Loucy (cell line): ENCODE measurements at regions not wholly inside any gene's neighbourhood (a gene's known extent, or its start where the extent isn't known, plus 50 kb on each side); places are given as distances from the start of the nearest gene placed in this dataset.

Experiments used
- H2AFZ ChIP-seq: fragments of 200-600 bp; sonication (generic); 2 replicates; pipeline ENCODE4 v1.6.0; 2016; ENCODE audit warnings: antibody characterized with exemption, mild to moderate bottlenecking, low read length, moderate library complexity
- H3F3A ChIP-seq: fragments of 200-600 bp; 2 replicates; pipeline ENCODE4 v1.6.0; 2016; ENCODE audit warnings: antibody characterized with exemption, low read depth, mild to moderate bottlenecking
- H3K27me3 ChIP-seq: fragments of 200-600 bp; sonication (generic); 2 replicates; pipeline ENCODE4 v1.6.1; 2014; ENCODE audit warnings: low read length, mild to moderate bottlenecking; ENCODE audit not compliant: insufficient read depth, poor library complexity, severe bottlenecking
- H3K36me3 ChIP-seq: fragments of 200-600 bp; sonication (generic); 2 replicates; pipeline ENCODE4 v1.6.1; 2016; ENCODE audit warnings: low read length; ENCODE audit not compliant: insufficient read depth
- H3K4me1 ChIP-seq: fragments of 200-600 bp; sonication (generic); 2 replicates; pipeline ENCODE4 v1.5.1; 2014; ENCODE audit warnings: low read length, mild to moderate bottlenecking; ENCODE audit not compliant: insufficient read depth, poor library complexity, severe bottlenecking
- H3K4me2 ChIP-seq: fragments of 200-600 bp; sonication (generic); 2 replicates; pipeline ENCODE4 v1.6.0; 2014; ENCODE audit warnings: antibody characterized with exemption, low read length, low read depth, mild to moderate bottlenecking; ENCODE audit not compliant: poor library complexity, severe bottlenecking
- H3K4me3 ChIP-seq: fragments of 200-600 bp; sonication (generic); 2 replicates; pipeline ENCODE4 v1.5.1; 2014; ENCODE audit warnings: low read length, mild to moderate bottlenecking, mixed read lengths; ENCODE audit not compliant: poor library complexity, severe bottlenecking
- H3K79me2 ChIP-seq: fragments of 200-600 bp; sonication (generic); 2 replicates; pipeline ENCODE4 v1.6.1; 2014; ENCODE audit warnings: low read length; ENCODE audit not compliant: insufficient read depth
- H3K9ac ChIP-seq: fragments of 200-600 bp; sonication (generic); 2 replicates; pipeline ENCODE4 v1.6.0; 2014; ENCODE audit warnings: mild to moderate bottlenecking, low read depth, low read length, moderate library complexity; ENCODE audit not compliant: poor library complexity, severe bottlenecking
- H3K9me2 ChIP-seq: fragments of 200-600 bp; sonication (generic); replicated peaks from 2 replicates; pipeline ENCODE4 v1.6.1; 2016; ENCODE audit warnings: low read depth, low read length, mixed read lengths
- H3K9me3 ChIP-seq: fragments of 200-600 bp; sonication (generic); 2 replicates; pipeline ENCODE4 v1.6.1; 2014; ENCODE audit warnings: mild to moderate bottlenecking, antibody characterized with exemption, low read length, low read depth; ENCODE audit not compliant: insufficient read depth
- H4K20me1 ChIP-seq: fragments of 200-600 bp; sonication (generic); 2 replicates; pipeline ENCODE4 v1.6.0; 2014; ENCODE audit warnings: antibody characterized with exemption, low read length, mild to moderate bottlenecking; ENCODE audit not compliant: insufficient read depth, poor library complexity, severe bottlenecking
- EZH2phosphoT487 ChIP-seq: fragments of 200-600 bp; IDR thresholded peaks from 2 replicates; pipeline ENCODE4 v1.6.1; 2018; ENCODE audit warnings: antibody characterized with exemption, mild to moderate bottlenecking, moderate library complexity, borderline replicate concordance
- TF ChIP-seq, protein P1 (sequence below): fragments of 200-600 bp; sonication (generic); conservative IDR thresholded peaks from 2 replicates; pipeline ENCODE4 v1.5.1; 2014; ENCODE audit warnings: mild to moderate bottlenecking, antibody characterized with exemption, low read length

- TF ChIP-seq, protein P1, sequence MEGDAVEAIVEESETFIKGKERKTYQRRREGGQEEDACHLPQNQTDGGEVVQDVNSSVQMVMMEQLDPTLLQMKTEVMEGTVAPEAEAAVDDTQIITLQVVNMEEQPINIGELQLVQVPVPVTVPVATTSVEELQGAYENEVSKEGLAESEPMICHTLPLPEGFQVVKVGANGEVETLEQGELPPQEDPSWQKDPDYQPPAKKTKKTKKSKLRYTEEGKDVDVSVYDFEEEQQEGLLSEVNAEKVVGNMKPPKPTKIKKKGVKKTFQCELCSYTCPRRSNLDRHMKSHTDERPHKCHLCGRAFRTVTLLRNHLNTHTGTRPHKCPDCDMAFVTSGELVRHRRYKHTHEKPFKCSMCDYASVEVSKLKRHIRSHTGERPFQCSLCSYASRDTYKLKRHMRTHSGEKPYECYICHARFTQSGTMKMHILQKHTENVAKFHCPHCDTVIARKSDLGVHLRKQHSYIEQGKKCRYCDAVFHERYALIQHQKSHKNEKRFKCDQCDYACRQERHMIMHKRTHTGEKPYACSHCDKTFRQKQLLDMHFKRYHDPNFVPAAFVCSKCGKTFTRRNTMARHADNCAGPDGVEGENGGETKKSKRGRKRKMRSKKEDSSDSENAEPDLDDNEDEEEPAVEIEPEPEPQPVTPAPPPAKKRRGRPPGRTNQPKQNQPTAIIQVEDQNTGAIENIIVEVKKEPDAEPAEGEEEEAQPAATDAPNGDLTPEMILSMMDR, result no peak
- no peak for TF ChIP-seq EZH2phosphoT487
- no peaks in the 10 kb centered on the region for H3K27me3 ChIP-seq
- no peaks in the 10 kb centered on the region for H3K79me2 ChIP-seq
- no peak overlapping the region for H3K4me3 ChIP-seq
- H3K9me2 ChIP-seq, result no peaks in the 10 kb centered on the region
- H3F3A ChIP-seq, result no peaks in the 10 kb centered on the region
- H4K20me1 ChIP-seq, result no peaks in the 10 kb centered on the region
- H3K4me2 ChIP-seq, result no peak overlapping the region
- no peaks in the 10 kb centered on the region for H3K36me3 ChIP-seq
- no peaks in the 10 kb centered on the region for H3K4me1 ChIP-seq
- H2AFZ ChIP-seq, result no peak overlapping the region
- H3K9me3 ChIP-seq, result peaks cover 2% of the 10 kb centered on the region; the same call in 1 of the 2 replicates
- H3K9ac ChIP-seq, result no peak overlapping the region
These were observed 392.8 kb upstream of the RORA start for GRCh38 chr15:61621865-61622264.

GRCh38 chr15:61621146-61621545, 392.0 kb upstream of the RORA start:
- H3K4me2 ChIP-seq, result no peak overlapping the region
- TF ChIP-seq EZH2phosphoT487, result no peak
- TF ChIP-seq, protein P1, result peak; percentile 79

DNA sequence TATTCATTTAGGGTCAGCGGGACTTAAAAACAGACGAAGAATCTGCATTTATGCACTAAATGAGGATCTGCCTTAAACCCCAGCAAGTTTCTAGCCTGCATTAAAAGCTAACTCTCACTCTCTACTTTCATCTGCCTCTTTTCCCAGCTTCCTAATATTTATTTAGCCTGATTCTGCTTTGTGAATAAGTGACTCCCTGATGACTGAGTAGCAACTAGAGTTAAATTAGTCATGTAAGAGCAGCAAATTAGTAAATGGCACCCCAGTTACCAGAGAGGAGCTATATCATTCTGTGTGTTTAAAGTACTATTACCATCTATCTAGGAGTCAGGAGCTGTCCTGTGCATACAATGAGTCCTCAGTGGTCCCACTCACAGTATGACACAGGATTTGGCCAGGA, 391.0 kb upstream of the RORA start:
- Histone ChIP-seq H3K4me1 (no peaks in the 10 kb centered on the region), H2AFZ (no peak overlapping the region), H3K4me3 (no peak overlapping the region), H3K9me3 (peaks cover 2% of the 10 kb centered on the region; the same call in 1 of the 2 replicates), H3K79me2 (no peaks in the 10 kb centered on the region), H3K9me2 (no peaks in the 10 kb centered on the region), H4K20me1 (no peaks in the 10 kb centered on the region), H3K9ac (no peak overlapping the region), H3K36me3 (no peaks in the 10 kb centered on the region), H3K27me3 (no peaks in the 10 kb centered on the region), H3F3A (no peaks in the 10 kb centered on the region), H3K4me2 (no peak overlapping the region)
- no peak for TF ChIP-seq EZH2phosphoT487
- TF ChIP-seq, protein P1, result no peak

More at GRCh38 chr15:61621146-61621545, 392.0 kb upstream of the RORA start:
- Histone ChIP-seq H4K20me1 (no peaks in the 10 kb centered on the region), H3K9ac (no peak overlapping the region), H3K4me1 (no peaks in the 10 kb centered on the region), H2AFZ (no peak overlapping the region), H3K79me2 (no peaks in the 10 kb centered on the region), H3K36me3 (no peaks in the 10 kb centered on the region), H3K27me3 (no peaks in the 10 kb centered on the region), H3K9me2 (no peaks in the 10 kb centered on the region), H3K4me3 (no peak overlapping the region), H3K9me3 (peaks cover 2% of the 10 kb centered on the region; the same call in 1 of the 2 replicates), H3F3A (no peaks in the 10 kb centered on the region)
